K562 (cell line): ENCODE measurements at regions not wholly inside any gene's neighbourhood (a gene's known extent, or its start where the extent isn't known, plus 50 kb on each side); places are given as distances from the start of the nearest gene placed in this dataset.

Experiments used
- ATAC-seq: fragments of 200-7000 bp; cut with Tn5 transposase; 3 replicates; pipeline ENCODE4 v1.9.1; 2020; ENCODE audit warnings: moderate library complexity
- BruUV-seq: library from RNA; stranded (reverse); fragments of 400-500 nt; replicated peaks from 2 replicates; lab custom pipeline; 2021; lab: Mats Ljungman, UMichigan
- CTCF ChIA-PET: fragments of 300-600 bp; formaldehyde crosslinking; extraction: SDS; loops from one replicate; lab custom pipeline; 2021; ENCODE audit warnings: low intra/inter-chr PET ratio; lab: Yijun Ruan, JAX
- POLR2A ChIA-PET: fragments of 300-600, 350-650 bp; sonication (Branson Sonifier 250); formaldehyde crosslinking; extraction: SDS; loops from one replicate; lab custom pipeline; 2021; ENCODE audit warnings: antibody characterized with exemption, inconsistent platforms; lab: Yijun Ruan, JAX
- DNase-seq, 4 experiments: peaks; one replicate each; pipeline versions ENCODE4 v3.0.0 to v3.0.0-alpha.2; 2011 to 2018; ENCODE audit warnings: low spot score in 3 of 4, mixed read lengths in 3 of 4; ENCODE audit errors: extremely low read depth in 1 of 4
- FAIRE-seq: peaks from 2 replicates; lab custom pipeline; 2011; peaks lifted over from hg19 to GRCh38; lab: Jason Lieb, UNC
- H2AFZ ChIP-seq: 2 replicates; pipeline ENCODE4 v1.6.0; 2011; ENCODE audit warnings: low read depth, low read length, control low read depth, inconsistent platforms
- H3K27ac ChIP-seq: fragments of 200-600 bp; 3 replicates; pipeline ENCODE4 v1.8.0; 2011; ENCODE audit warnings: low read depth, mild to moderate bottlenecking, control low read depth, inconsistent platforms, low read length, moderate library complexity, mixed read lengths; ENCODE audit errors: extremely low read depth
- H3K27me3 ChIP-seq, 2 experiments: fragments of 300-600 bp in 1 of 2; 2 replicates in 1 of 2; 3 replicates in 1 of 2; pipeline versions ENCODE4 v1.6.0 to v1.8.0; 2011; ENCODE audit warnings: inconsistent platforms in 2 of 2, low read length in 2 of 2, mild to moderate bottlenecking in 1 of 2, mixed read lengths in 1 of 2, moderate library complexity in 1 of 2; ENCODE audit not compliant: control insufficient read depth in 2 of 2, insufficient read depth in 2 of 2
- H3K36me3 ChIP-seq: fragments of 300-600 bp; 3 replicates; pipeline ENCODE4 v1.8.0; 2011; ENCODE audit warnings: mild to moderate bottlenecking, low read length, inconsistent platforms; ENCODE audit not compliant: control insufficient read depth, insufficient read depth
- H3K4me1 ChIP-seq, 2 experiments: fragments of 200-600 bp in 1 of 2; replicated peaks in 1 of 2; 2 replicates in 1 of 2; 3 replicates in 1 of 2; pipeline versions ENCODE4 v1.5.1 to v1.8.0; 2011; ENCODE audit warnings: inconsistent platforms in 2 of 2, low read length in 2 of 2, mild to moderate bottlenecking in 1 of 2, mixed read lengths in 1 of 2, moderate library complexity in 1 of 2; ENCODE audit not compliant: control insufficient read depth in 2 of 2, insufficient read depth in 2 of 2
- H3K4me2 ChIP-seq: 2 replicates; pipeline ENCODE4 v1.6.1; 2011; ENCODE audit warnings: low read length, control low read depth, inconsistent platforms, mixed read lengths; ENCODE audit not compliant: insufficient read depth
- H3K4me3 ChIP-seq: fragments of 200-600 bp; sonication (generic), shearing (Covaris generic); 2 replicates; pipeline ENCODE4 v1.5.1; 2016; ENCODE audit warnings: control low read depth, inconsistent platforms
- H3K79me2 ChIP-seq: fragments of 200-600 bp; 3 replicates; pipeline ENCODE4 v1.8.0; 2011; ENCODE audit warnings: low read length, inconsistent platforms; ENCODE audit not compliant: control insufficient read depth, insufficient read depth
- H3K9ac ChIP-seq, 2 experiments: 2 replicates each; pipeline versions ENCODE4 v1.6.0 to v1.6.1; 2011; ENCODE audit warnings: low read depth in 2 of 2, low read length in 2 of 2, control low read depth in 1 of 2, inconsistent platforms in 1 of 2, mild to moderate bottlenecking in 1 of 2, mixed read lengths in 1 of 2; ENCODE audit not compliant: insufficient read depth in 1 of 2
- H3K9me1 ChIP-seq: one replicate; pipeline ENCODE4 v1.6.0; 2011; ENCODE audit warnings: inconsistent platforms, mild to moderate bottlenecking, low read length, moderate library complexity; ENCODE audit not compliant: control insufficient read depth, insufficient read depth
- H3K9me3 ChIP-seq: replicated peaks from 2 replicates; pipeline ENCODE4 v1.5.1; 2011; ENCODE audit warnings: low read depth, low read length, inconsistent platforms; ENCODE audit not compliant: control insufficient read depth, insufficient read depth
- H4K20me1 ChIP-seq: replicated peaks from 2 replicates; pipeline ENCODE4 v1.6.1; 2011; ENCODE audit warnings: low read length, inconsistent platforms, mixed read lengths; ENCODE audit not compliant: control insufficient read depth, insufficient read depth
- ARNT ChIP-seq, 2 experiments: fragments of 450-650 bp; IDR thresholded peaks; 2 replicates each; pipeline ENCODE4 v1.6.1; 2016; ENCODE audit warnings: mild to moderate bottlenecking in 1 of 2
- CEBPG ChIP-seq, 3 experiments: fragments of 200-800 bp in 1 of 3; sonication (Bioruptor generic) in 1 of 3; sonication (generic) in 1 of 3; formaldehyde crosslinking in 1 of 3; IDR thresholded peaks in 2 of 3; conservative IDR thresholded peaks in 1 of 3; 2 replicates each; pipeline versions ENCODE4 v1.6.1 to v1.8.0; 2016 to 2022; ENCODE audit warnings: missing compliant biosample characterization in 2 of 3, missing genetic modification characterization in 2 of 3, mild to moderate bottlenecking in 1 of 3, missing genetic modification reagents in 1 of 3
- LARP7 ChIP-seq: fragments of 450-650 bp; IDR thresholded peaks from 2 replicates; pipeline ENCODE4 v1.6.1; 2016
- MAX ChIP-seq: sonication (generic); formaldehyde crosslinking; IDR thresholded peaks from 2 replicates; pipeline ENCODE4 v1.9.0; 2022; ENCODE audit warnings: mild to moderate bottlenecking, missing genetic modification reagents
- PRPF4 ChIP-seq: fragments of 200-400 bp; formaldehyde crosslinking; IDR thresholded peaks from one replicate; pipeline ENCODE4 v1.6.1; 2017; ENCODE audit warnings: low read length, low read depth, mild to moderate bottlenecking; ENCODE audit not compliant: insufficient read depth, poor library complexity, severe bottlenecking
- PYGO2 ChIP-seq: fragments of 450-650 bp; IDR thresholded peaks from 2 replicates; pipeline ENCODE4 v1.6.1; 2016; ENCODE audit warnings: mild to moderate bottlenecking, missing genetic modification characterization, moderate library complexity, missing compliant biosample characterization
- RBM15 ChIP-seq: fragments of 200-400 bp; formaldehyde crosslinking; IDR thresholded peaks from 2 replicates; pipeline ENCODE4 v1.6.1; 2018; ENCODE audit warnings: mild to moderate bottlenecking, low read length, moderate library complexity; ENCODE audit not compliant: insufficient read depth
- RFX7 ChIP-seq: fragments of 250-450 bp; sonication (Bioruptor Pico); IDR thresholded peaks from 2 replicates; pipeline ENCODE4 v1.5.1; 2021; ENCODE audit warnings: mild to moderate bottlenecking
- STAG1 ChIP-seq: sonication (generic); formaldehyde crosslinking; IDR thresholded peaks from 2 replicates; pipeline ENCODE4 v1.5.0; 2020; ENCODE audit warnings: missing genetic modification reagents, borderline replicate concordance
- UBTF ChIP-seq, 2 experiments: IDR thresholded peaks; 2 replicates each; pipeline ENCODE4 v1.6.1; 2012; ENCODE audit warnings: improper control_type of control experiment in 2 of 2, low read depth in 2 of 2, low read length in 2 of 2, borderline replicate concordance in 1 of 2
- ZNF146 ChIP-seq: IDR thresholded peaks from one replicate; pipeline ENCODE4 v1.6.1; 2018; ENCODE audit warnings: missing compliant biosample characterization; ENCODE audit not compliant: unreplicated experiment
- ZNF318 ChIP-seq, 2 experiments: fragments of 450-650 bp; IDR thresholded peaks; 2 replicates each; pipeline ENCODE4 v1.6.1; 2016; ENCODE audit warnings: mild to moderate bottlenecking in 2 of 2, borderline replicate concordance in 1 of 2, low read depth in 1 of 2, moderate library complexity in 1 of 2
- WGBS: fragments of 100-300 bp; shearing (Covaris generic); methylation state at CpG from one replicate; pipeline ENCODE4 v1.1.6; 2016; ENCODE audit warnings: low coverage, mixed read lengths; ENCODE audit not compliant: insufficient coverage; ENCODE audit errors: missing lambda C conversion rate; 5-methylcytosine and 5-hydroxymethylcytosine counted together
- in situ Hi-C: fragments of 300-500 bp; cut with MboI; formaldehyde crosslinking; loops from 4 replicates; pipeline ENCODE4 v1.15.0; 2018; ENCODE audit warnings: inconsistent platforms, mixed read lengths
- intact Hi-C: fragments of 100-400 bp; cut with micrococcal nuclease; formaldehyde crosslinking; loops from 2 replicates; pipeline ENCODE4 v1.14.2; 2022

- WGBS = 10% methylated on average over 2 of the region's 2 CpGs
- no TSS peak for BruUV-seq
- Histone ChIP-seq H3K4me3 (no peak overlapping the region), H3K27ac (no peak overlapping the region), H3K4me1 (no peaks in the 10 kb centered on the region), H3K9me1 (no peaks in the 10 kb centered on the region), H3K36me3 (no peaks in the 10 kb centered on the region), H2AFZ (no peak overlapping the region), H3K9ac (no peak overlapping the region), H3K27me3 (no peaks in the 10 kb centered on the region), H3K9me3 (no peaks in the 10 kb centered on the region), H3K4me2 (no peak overlapping the region), H4K20me1 (no peaks in the 10 kb centered on the region), H3K79me2 (no peaks in the 10 kb centered on the region)
- intact Hi-C loops = no loop called here
- ATAC-seq = no peak
- DNase-seq = no peak
- ChIA-PET POLR2A (interaction anchor here (0.8 kb wide), 1 partner anchor 167 kb away, joined by 3 read pairs; no protein-coding TSS in a partner anchor), CTCF (no interaction called here)
- FAIRE-seq = no peak
- in situ Hi-C loops = no loop called here
- TF ChIP-seq CEBPG (CRISPR knock-in tag; IDR thresholded peaks at IDR 0.05) = no peak
- no peak for TF ChIP-seq CEBPG (tag; conservative IDR thresholded peaks at IDR 0.05 in 1 of 2, IDR thresholded peaks at IDR 0.05 in 1 of 2)
- no peak for TF ChIP-seq UBTF (IDR thresholded peaks at IDR 0.05; ENCODE audit: borderline replicate concordance in 1 of 2, low read depth in 2 of 2, low read length in 2 of 2)
- TF ChIP-seq RBM15 = no peak
- TF ChIP-seq ARNT (IDR thresholded peaks at IDR 0.05) = no peak
- TF ChIP-seq MAX (CRISPR knock-in tag) = no peak
- no peak for TF ChIP-seq ZNF318 (IDR thresholded peaks at IDR 0.05; ENCODE audit: borderline replicate concordance in 1 of 2, low read depth in 1 of 2)
- TF ChIP-seq PRPF4 = no peak
- no peak for TF ChIP-seq STAG1
- TF ChIP-seq PYGO2 (tag) = no peak
- TF ChIP-seq ZNF146 = no peak
- TF ChIP-seq LARP7 = no peak
- TF ChIP-seq RFX7 (CRISPR knock-in tag) = no peak
These were observed 152.4 kb downstream of the TFAP2A start for GRCh38 chr6:10262505-10262904.
